Ishikawa (cell line): ENCODE measurements at regions not wholly inside any gene's neighbourhood (a gene's known extent, or its start where the extent isn't known, plus 50 kb on each side); places are given as distances from the start of the nearest gene placed in this dataset.

Source experiments
- CREB1 ChIP-seq: IDR thresholded peaks from 2 replicates; pipeline ENCODE4 v1.6.1; 2012; ENCODE audit warnings: low read depth
- EGR1 ChIP-seq: IDR thresholded peaks from 2 replicates; pipeline ENCODE4 v1.6.1; 2012
- EP300 ChIP-seq: IDR thresholded peaks from 2 replicates; pipeline ENCODE4 v1.6.1; 2012; ENCODE audit warnings: borderline replicate concordance
- MAX ChIP-seq: IDR thresholded peaks from 2 replicates; pipeline ENCODE4 v1.6.1; 2012
- REST ChIP-seq: IDR thresholded peaks from 2 replicates; pipeline ENCODE4 v1.6.1; 2012; ENCODE audit warnings: low read depth, mild to moderate bottlenecking
- TAF1 ChIP-seq: IDR thresholded peaks from 2 replicates; pipeline ENCODE4 v1.6.1; 2012; ENCODE audit warnings: low read depth, mild to moderate bottlenecking
- TCF12 ChIP-seq: IDR thresholded peaks from 2 replicates; pipeline ENCODE4 v1.6.1; 2012; ENCODE audit warnings: low read depth
- USF1 ChIP-seq: IDR thresholded peaks from 2 replicates; pipeline ENCODE4 v1.6.1; 2012
- YY1 ChIP-seq: IDR thresholded peaks from 2 replicates; pipeline ENCODE4 v1.6.1; 2012; ENCODE audit warnings: low read depth
- ZBTB7A ChIP-seq: IDR thresholded peaks from 2 replicates; pipeline ENCODE4 v1.6.1; 2012; ENCODE audit warnings: low read depth

- TF ChIP-seq MAX: no peak
- no peak for TF ChIP-seq REST
- TF ChIP-seq ZBTB7A: no peak
- TF ChIP-seq EGR1: no peak
- no peak for TF ChIP-seq YY1
- TF ChIP-seq EP300: no peak
- TF ChIP-seq TAF1: no peak
- no peak for TF ChIP-seq USF1
- TF ChIP-seq TCF12: no peak
- TF ChIP-seq CREB1: no peak
Observed at GRCh38 chr4:183576701-183577404, 72.0 kb downstream of the ING2 start.
